ENCODE measurements at regions not wholly inside any gene's neighbourhood (a gene's known extent, or its start where the extent isn't known, plus 50 kb on each side); places are given as distances from the start of the nearest gene placed in this dataset.
A peak's percentile ranks its signal among the peaks of the same experiment; 100 is the strongest.
"Not testable (repeated sequence)": the region's sequence is repeated elsewhere in the genome, so short reads cannot be mapped to it uniquely, and the experiment has no call there.

DNA sequence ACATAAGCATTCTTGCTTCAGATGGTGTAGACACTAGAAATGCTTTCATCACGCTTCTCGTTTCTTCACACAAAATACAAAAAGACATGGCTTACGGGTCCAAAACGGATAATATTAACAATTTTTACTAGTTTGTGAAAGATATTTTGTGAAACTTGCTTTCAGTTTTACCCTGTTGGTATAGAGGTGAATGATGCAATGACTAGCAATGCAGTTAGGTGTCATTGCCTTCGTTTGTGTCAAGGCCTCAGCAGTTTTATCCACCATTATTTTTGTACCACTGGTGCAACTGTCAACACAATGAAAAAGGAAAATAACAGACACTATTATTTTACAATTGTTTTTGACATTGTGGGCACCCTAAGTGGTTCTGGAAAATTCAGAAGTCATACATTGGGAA lies 323.0 kb downstream of the FLRT2 start:
- intact Hi-C loops (cut with DNase I), result no loop called here
- no peak for DNase-seq

DNA sequence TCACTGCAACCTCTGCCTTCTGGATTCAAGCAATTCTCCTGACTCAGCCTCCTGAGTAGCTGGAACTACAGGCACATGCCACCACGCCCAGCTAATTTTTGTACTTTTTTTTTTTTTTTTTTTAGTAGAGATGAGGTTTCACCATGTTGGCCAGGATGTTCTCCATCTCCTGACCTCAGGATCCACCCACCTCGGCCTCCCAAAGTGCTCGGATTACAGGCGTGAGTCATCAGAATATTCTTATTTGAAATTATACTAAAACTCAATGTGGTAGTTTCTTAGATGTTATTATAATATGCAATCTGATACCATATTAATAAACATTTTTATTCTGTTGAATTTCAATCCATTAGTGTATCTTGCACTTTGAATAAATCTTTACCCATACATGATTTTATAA lies 322.2 kb downstream of the FLRT2 start:
- DNase-seq; intact Hi-C loops (cut with DNase I): not testable (repeated sequence)

DNA sequence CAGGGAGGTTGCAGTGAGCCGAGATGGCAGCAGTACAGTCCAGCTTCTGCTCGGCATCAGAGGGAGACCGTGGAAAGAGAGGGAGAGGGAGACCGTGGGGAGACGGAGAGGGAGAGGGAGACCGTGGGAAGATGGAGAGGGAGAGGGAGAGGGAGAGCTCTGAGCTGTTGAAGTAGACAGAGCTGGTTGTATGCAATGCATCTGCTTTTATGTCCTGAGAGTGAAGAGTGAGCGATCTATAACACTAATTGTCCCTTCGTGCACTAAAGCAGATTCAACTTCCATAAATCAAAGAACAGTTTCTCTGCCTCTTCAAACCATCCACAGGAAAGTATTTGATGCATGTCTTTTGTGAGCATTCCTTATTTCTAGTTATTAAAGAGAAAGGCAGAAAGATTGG lies 300.6 kb downstream of the FLRT2 start:
- intact Hi-C loops (cut with DNase I); DNase-seq: not testable (repeated sequence)

GRCh38 chr14:85829601-85830000 lies 299.7 kb downstream of the FLRT2 start:
- intact Hi-C loops (cut with DNase I), result not testable (repeated sequence)

DNA sequence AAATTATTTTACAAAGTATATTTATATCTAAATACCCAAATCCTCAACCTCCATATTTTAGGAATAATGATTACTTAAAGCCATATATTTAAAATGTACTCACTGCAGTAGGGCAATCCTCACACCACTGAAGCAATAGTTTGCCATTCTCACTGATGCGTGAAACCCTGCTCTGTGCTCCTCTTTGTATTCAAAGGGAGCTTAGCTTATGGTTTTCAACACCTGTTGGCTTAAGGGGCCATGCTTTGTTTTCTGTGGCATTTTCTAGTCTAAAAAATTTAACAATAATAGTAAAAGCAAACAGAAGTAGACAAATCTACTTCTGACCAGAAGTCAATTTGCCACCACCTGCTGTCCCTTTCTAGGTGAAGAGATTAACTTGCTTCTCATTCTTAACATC lies 294.6 kb downstream of the FLRT2 start:
- intact Hi-C loops (cut with DNase I), result no loop called here
- DNase-seq, result no peak

More at GRCh38 chr14:85829601-85830000, 299.7 kb downstream of the FLRT2 start:
- DNase-seq, result not testable (repeated sequence)

DNA sequence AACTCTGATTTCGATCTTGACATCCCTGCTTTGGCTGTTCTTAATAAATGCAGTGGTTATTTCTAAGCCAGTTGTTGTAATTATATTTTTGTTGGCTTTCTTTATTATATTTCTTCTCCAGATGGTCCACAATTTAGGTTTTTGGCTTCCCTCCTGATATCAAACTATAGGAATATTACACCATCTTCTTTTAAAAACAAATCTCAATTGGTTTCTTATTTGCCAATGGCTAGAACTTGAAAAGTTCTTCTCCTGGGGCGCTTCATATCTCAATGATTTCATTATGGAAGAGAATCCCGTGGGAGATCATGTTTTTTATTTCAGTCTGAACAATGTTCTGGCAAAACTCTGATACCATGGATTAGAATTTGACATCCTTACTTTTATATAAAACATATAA lies 292.3 kb downstream of the FLRT2 start:
- no peak for DNase-seq
- intact Hi-C loops (cut with DNase I), result no loop called here

DNA sequence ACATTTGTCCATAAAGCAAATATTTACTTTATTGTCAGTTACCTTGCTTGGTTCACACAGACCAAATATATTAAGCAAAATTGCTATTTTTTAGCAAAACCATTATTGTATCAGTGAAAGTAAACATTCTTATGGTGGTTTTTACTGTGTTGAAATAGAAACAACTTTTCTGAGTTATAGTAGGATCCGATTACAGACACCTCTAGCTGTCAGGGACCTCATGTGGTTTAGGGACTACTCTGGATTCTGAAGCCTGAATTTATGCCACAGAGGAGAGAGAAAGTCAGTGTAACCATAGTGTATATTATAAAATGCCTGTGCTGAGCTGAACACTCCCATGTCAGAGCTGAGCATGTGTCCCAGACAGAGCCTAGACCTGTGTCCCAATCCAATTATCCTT lies 287.5 kb downstream of the FLRT2 start:
- no peak for DNase-seq
- intact Hi-C loops (cut with DNase I), result no loop called here

GRCh38 chr14:85813040-85813439 lies 283.1 kb downstream of the FLRT2 start:
- intact Hi-C loops (cut with DNase I), result no loop called here
- no peak for DNase-seq

DNA sequence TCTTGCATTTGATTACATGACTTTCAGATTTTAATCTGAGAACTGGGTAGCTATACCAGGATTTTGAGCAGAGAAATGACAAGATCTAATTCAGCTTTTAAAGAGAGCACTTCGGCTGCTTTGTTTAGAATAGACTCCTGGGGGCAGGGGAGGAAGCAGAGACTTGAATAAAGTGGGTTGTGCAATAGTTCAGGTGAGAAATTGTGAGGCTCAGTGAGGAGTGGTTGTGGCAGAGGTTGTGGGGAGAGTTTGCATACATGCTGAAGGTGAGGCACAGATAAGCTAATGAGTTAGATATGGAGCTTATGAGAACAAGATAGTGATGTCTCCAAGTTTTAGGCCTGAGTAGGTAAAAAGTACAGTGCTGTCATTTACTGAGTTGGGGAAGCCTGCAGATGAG lies 281.4 kb downstream of the FLRT2 start:
- DNase-seq, result no peak
- intact Hi-C loops (cut with DNase I), result no loop called here

DNA sequence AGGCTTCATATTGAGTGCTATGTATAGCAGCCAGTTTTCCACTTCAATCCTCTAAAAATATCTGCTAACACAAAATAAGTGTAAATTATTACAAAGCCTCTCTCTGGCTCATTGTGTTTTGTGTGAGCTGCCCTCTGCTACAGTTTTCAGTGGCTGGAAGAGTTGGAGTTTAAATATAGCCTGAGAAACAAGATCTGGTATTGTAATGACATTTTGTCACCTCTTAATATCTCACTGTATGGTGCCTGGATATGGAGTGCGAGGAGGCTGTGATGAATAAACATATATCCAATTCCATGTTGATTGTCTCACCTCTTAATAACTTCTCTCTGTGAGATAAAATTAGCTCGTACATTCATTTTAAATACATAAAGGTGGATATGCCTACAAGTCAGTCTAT lies 269.7 kb downstream of the FLRT2 start:
- intact Hi-C loops (cut with DNase I), result no loop called here

DNA sequence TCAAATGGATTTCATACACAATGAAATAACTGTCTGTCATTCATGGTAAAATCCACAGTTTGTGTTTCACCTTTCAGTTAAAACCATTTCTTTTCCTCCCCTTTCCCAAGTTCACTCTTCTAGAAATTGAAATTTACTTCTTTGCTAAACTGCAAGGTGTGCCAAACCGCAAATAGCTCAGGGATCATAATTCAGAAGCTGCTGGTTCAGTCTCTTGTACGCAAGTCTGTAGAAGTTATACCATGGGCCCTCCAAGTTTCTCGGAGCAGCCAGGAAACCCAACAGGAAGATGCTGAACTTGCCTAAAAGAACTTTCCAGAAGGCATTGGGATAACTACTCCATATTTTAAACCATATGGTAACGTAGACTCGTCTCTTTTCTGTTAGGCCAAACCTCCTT lies 268.9 kb downstream of the FLRT2 start:
- intact Hi-C loops (cut with DNase I), result no loop called here
- DNase-seq, result no peak

More for the DNA sequence above, 269.7 kb downstream of the FLRT2 start:
- DNase-seq, result no peak

DNA sequence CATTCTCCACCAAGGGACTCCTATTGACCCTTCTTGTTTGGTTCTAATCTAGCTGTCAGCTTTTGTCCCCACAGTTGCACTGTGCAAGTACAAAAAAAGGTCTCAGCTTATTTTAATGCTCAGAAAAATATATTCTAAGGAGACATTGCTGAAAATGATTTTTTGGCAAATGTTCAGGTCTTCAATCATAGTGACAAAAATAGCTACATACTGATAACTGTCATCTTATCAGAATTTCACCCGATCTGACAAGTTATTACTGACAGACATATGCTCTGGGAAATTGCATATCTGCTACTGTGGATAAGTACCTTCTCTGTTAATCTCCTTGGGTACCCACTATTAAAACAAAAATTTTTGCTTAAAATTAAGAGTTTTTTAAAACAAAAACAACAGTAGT lies 263.6 kb downstream of the FLRT2 start:
- no peak for DNase-seq
- intact Hi-C loops (cut with DNase I), result no loop called here

DNA sequence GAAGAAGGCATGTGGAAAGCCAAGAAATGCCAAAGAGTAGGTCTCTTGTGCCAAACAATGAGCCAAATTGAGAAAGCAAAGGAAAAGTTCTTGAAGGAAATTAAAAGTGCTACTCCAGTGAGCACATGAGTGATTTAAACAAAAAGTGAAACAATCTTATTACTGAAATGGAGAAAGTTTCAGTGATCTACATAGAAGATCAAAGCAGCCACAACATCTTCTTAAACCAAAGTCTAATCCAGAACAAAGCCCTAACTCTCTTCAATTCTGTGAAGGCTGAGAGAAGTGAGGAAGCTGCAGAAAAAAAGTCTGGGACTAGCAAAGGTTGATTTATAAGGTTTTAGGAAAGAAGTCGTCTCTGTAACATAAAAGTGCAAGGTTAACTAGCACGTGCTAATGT lies 259.6 kb downstream of the FLRT2 start:
- DNase-seq, result no peak
- intact Hi-C loops (cut with DNase I), result no loop called here

GRCh38 chr14:85788470-85789233 lies 258.7 kb downstream of the FLRT2 start:
- no peak for DNase-seq
- intact Hi-C loops (cut with DNase I), result no loop called here

DNA sequence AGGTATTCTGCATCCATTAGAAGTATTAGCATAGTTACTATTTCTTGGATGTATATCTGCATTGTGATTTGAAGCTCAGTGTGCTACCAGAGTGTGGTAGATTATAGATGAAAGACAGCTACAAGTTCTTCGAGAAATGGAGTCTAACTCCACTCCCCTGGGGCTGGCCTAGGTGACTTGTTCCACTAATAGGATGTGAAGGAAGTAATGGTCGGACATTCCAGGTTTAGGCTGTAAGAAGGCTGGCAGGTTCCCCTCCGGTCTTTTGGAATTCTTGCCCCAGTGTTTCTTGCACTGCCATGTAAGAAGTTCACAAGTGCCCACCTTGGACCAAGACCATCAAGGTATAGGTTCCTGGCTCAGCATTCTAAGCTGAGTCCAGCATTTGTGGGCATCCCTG lies 236.4 kb downstream of the FLRT2 start:
- DNase-seq, result peak in 1 of 10 donors; percentile 57
- intact Hi-C loops (cut with DNase I), result no loop called here

DNA sequence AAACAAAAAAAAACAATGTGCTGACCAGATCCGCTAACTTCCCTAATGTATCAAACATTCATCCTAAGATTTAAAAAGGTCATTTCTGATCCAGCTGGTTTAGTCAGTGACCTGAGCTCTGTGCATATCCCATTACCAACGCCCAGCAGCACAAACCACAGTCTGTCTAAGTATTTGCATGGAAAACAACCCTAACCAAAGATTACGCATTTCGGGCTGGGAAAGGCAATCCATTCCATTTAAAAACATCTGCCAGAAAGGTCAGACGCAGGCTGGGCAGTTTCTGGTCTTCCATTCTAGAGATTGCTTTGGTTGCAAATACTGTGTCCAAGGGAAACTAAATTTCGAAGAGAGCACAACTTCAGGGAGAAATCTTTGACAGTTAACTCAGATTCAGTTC lies 234.9 kb downstream of the FLRT2 start:
- no peak for DNase-seq
- intact Hi-C loops (cut with DNase I), result no loop called here

- intact Hi-C loops (cut with DNase I), result no loop called here
- peak in 2 of 10 donors; percentile 6 to 70 for DNase-seq
Observed at GRCh38 chr14:85762526-85762925, 232.6 kb downstream of the FLRT2 start.

DNA sequence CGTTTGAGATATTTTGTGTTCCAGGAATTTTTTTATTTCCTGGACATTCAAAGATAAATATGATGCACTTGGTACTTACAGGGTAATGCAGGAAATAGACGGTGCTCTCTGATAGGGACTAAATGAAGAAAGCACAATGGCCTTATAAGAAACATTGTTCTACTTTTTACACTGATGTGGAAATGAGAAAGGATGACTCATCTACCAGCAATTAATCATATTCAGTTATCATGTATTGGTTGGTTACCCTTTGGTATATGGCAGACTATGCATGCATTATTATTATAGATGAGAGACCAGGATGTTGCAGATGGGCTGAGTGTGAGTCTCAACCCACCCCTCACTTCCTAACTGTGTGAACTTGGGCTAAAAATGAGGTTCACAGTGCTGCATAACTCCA lies 222.2 kb downstream of the FLRT2 start:
- intact Hi-C loops (cut with DNase I), result no loop called here
- no peak for DNase-seq

DNA sequence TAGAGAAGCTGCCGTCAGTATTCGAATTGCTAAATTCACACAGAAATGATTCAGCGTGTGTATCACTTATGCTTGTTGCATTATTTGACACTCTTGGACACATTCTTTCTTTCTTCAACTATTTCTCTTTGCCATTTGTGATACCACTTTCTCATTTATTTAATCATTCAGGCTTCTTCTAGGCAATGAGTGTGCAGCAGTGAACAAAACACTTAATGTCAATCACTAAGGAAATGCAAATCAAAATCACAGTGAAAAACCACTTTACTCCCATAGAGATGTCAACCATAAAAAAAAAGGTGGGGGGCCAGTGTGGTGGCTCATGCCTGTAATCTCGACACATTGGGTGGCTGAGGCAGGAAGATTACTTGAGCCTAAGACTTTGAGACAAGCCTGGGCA lies 214.6 kb downstream of the FLRT2 start:
- DNase-seq, result no peak
- intact Hi-C loops (cut with DNase I), result no loop called here

- DNase-seq, result no peak
- intact Hi-C loops (cut with DNase I), result no loop called here
Observed at GRCh38 chr14:85732031-85732430, 202.1 kb downstream of the FLRT2 start.

GRCh38 chr14:85731186-85731585 lies 201.2 kb downstream of the FLRT2 start:
- intact Hi-C loops (cut with DNase I), result no loop called here
- no peak for DNase-seq

DNA sequence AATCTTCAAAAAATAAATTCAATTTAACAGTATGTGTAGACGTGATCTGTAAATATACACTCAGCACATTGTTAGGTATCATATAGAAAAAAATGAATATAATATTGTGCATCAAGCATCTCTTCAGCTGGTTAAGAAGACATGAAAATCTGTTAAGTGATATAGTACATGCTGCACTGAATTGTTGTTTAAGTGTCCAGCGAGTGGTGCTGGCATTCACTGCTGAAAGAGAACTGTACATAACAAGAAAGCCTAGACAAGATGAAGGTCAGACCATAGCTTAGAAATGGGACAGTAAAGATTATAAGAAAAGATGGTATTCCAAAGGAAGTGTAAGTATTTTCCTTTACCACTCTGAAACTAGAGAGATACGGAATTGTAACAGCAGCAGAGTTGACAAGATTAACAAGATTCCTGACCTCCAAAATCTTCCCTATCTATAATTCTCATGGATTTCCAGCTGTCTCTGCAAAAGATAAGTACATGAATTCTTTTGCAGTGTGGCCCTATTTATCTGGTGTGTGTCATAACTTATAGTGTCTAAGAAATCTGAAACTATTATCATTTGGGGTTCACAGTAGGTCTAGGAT lies 198.6 kb downstream of the FLRT2 start:
- DNase-seq, result no peak
- intact Hi-C loops (cut with DNase I), result no loop called here

Data from posterior cingulate gyrus (tissue), 11 donors.